Skin epidermis (tissue), 12 donors: ENCODE measurements at regions not wholly inside any gene's neighbourhood (a gene's known extent, or its start where the extent isn't known, plus 50 kb on each side); places are given as distances from the start of the nearest gene placed in this dataset.
"Not testable (repeated sequence)": the region's sequence is repeated elsewhere in the genome, so short reads cannot be mapped to it uniquely, and the experiment has no call there.

Experiments used
- H3K27ac ChIP-seq, 21 experiments: fragments of 200-600 bp; sonication (generic) in 11 of 21; one replicate each; pipeline ENCODE4 v1.5.0; 2020; ENCODE audit warnings: mild to moderate bottlenecking in 3 of 21, inconsistent platforms in 2 of 21, moderate library complexity in 2 of 21
- H3K4me3 ChIP-seq, 7 experiments: fragments of 200-600 bp; sonication (generic) in 2 of 7; one replicate each; pipeline ENCODE4 v1.5.0; 2020; ENCODE audit warnings: inconsistent platforms in 2 of 7, mild to moderate bottlenecking in 2 of 7, moderate library complexity in 1 of 7

DNA sequence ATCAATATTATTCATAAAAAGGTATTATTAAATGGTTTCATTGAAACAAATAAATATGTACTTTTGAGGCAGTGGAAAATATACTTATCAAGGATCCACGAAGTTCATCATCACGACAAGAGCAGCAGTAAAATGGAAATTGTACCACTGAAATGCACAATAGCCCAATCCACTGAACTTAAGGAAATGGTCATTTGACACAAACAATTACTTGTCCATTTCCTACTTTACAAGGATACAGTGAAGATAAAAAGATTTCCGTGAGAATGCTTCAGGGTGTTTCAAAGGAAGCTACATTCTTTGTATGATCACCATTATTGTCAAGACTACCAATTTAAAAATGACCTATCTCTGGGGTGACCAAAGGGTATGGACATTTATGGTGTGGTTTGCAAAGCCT lies 210.3 kb downstream of the SYK start:
- Histone ChIP-seq H3K27ac (no peak overlapping the region), H3K4me3 (no peak overlapping the region)

DNA sequence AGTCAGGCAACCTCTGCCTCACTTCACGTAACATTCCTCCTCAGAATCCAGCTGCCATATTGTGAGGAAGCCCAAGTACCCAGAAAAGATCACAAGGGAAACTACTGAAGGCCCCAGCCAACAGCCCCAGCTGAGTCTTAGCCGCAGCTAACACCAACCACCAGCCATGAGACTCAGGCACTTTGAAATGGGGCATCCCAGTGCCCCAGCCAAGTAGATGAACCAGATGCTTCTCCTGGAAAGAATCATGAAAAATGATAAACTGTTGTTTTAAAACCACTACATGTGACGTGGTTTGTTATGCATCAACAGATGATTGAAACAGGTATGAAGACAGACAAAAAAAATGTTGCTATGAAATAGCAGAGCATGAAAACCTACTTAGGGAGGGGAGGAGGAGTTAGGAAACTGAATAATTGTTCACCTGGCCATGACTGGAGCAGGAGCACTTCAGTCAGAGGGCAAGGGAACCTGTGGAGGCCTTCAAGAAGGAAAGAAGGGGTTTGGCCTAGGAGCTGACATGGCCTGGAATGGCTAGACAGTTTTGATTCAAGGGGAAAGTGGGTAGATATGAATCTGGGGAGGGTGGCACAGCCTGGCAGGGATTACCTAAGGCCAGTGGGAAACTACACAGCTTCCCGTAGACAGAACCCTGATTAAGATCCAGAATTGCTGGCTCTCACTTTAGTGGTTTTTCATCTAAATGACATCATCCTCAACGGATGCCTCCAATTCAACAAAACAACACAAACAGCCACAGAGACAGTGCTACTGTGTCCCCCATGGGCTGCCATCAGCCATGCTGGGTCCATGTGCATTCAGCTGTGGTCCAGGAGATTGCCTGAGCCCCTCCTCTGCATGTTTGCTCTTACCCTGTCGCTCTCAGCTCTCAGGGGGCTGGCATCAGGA lies 211.6 kb downstream of the SYK start:
- no peak overlapping the region for H3K4me3 ChIP-seq
- no peak overlapping the region for H3K27ac ChIP-seq

DNA sequence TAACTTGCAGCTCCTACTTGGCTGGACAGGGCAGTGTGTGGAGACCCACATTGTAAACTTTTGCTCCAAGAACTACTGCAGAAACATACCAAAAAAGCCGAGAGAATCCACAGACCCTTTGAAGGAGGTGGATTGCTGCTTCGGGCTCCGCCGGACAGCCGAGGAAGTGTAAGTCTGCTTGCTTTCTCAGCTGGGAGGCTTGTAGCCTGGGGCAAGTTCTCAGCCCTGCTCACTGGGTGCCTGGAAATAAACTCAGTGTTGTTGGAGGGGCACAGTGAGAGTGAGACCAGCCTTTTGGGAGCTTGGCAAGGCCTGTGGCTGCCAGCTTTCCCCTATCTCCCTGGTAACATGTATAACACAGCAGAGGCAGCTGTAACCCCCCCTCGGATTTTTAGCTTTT lies 215.6 kb downstream of the SYK start:
- no peak overlapping the region for H3K4me3 ChIP-seq

DNA sequence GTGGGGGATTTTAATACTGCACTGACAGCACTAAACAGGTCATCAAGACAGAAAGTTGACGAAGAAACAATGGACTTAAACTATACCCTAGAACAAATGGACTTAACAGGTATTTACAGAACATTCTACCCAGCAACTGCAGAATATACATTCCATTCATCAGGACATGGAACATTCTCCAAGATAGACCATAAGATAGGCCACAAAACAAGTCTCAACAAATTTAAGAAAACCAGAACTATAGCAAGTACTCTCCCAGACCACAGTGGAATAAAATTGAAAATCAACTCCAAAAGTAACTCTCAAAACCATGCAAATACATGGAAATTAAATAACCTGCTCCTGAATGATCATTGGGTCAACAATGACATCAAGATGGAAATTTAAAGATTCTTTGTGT lies 218.3 kb downstream of the SYK start:
- not testable (repeated sequence) for H3K4me3 ChIP-seq, H3K27ac ChIP-seq

More for the DNA sequence above, 215.6 kb downstream of the SYK start:
- H3K27ac ChIP-seq: no peak overlapping the region

GRCh38 chr9:91021656-91022055 lies 220.0 kb downstream of the SYK start:
- H3K27ac ChIP-seq, H3K4me3 ChIP-seq: not testable (repeated sequence)

GRCh38 chr9:91023741-91024140 lies 222.1 kb downstream of the SYK start:
- H3K27ac ChIP-seq: no peak overlapping the region
- H3K4me3 ChIP-seq: no peak overlapping the region

- no peak overlapping the region for H3K27ac ChIP-seq
- H3K4me3 ChIP-seq: no peak overlapping the region
Measured at GRCh38 chr9:91024841-91025240, 223.2 kb downstream of the SYK start.

DNA sequence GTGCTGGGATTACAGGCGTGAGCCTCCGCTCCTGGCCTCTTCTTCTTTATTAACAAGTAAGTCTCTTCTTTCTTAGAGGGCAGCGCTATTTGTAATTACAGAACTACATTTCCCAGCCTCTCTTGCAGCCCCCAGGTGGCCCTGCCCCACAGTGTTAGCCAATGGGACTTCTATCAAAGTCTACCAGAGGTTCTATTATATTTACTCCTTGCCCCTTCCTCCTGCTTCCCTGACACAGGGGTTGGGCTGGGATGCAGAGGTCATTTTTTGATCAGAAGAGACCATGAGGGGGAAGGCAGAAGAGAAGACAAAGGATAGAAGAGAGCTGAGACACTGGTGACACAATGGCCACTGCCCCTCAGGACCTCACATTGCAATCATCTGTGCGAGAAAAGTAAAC lies 224.2 kb downstream of the SYK start:
- Histone ChIP-seq H3K4me3 (no peak overlapping the region), H3K27ac (no peak overlapping the region)

GRCh38 chr9:91026266-91026665 lies 224.6 kb downstream of the SYK start:
- no peak overlapping the region for H3K4me3 ChIP-seq
- no peak overlapping the region for H3K27ac ChIP-seq

DNA sequence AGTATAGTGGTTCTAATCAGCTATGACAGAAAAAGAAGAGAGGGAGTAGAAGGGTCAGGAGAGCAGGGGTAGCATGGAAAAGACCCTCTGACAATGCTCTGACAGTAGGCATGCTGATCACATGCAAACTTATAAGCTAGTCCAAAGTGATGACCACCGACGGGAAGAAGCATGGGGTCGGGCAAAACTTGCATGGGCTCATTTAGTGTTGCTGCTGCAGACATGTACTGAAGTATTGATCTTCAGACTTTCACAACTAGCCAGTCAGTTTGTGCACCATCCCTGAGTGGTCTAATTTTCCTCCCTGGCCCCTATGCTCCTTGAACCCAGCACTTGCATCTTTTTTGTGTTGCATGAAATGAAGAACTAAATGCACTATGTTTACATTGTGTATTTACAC lies 225.4 kb downstream of the SYK start:
- H3K27ac ChIP-seq: no peak overlapping the region
- H3K4me3 ChIP-seq: no peak overlapping the region

DNA sequence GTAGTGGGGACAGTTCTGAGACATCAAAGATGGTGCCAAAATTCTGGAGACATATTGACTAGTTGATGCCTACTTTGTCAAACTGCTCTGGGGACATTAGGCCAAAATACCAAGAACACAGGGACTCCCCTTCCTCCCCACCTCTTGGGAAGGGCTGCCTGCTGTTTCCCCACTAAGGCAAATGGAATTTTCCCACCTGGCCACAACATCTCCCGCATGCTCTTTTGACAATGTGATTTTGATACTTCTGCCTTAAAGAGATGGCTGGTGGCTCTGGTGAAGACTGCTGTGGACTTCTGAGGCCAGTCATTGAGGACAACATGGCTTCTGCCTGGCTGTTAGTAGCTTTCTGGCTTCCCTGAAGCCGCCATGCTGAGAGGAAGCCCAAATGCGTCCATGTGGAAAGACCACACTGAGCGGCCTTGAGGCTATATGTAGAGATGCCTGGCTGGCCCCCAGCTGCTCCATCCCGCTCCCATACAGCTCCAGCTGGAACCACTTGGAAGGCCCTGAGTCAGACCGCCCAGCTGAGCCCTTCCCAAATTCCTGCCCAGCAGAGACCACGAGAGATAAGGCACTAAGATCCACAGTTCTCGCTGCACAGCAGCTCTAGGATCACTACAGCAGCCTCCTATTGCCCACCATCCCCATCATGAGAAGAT lies 226.7 kb downstream of the SYK start:
- Histone ChIP-seq H3K4me3 (no peak overlapping the region), H3K27ac (no peak overlapping the region)

- no peak overlapping the region for H3K27ac ChIP-seq
- no peak overlapping the region for H3K4me3 ChIP-seq
Measured at GRCh38 chr9:91029650-91030361, 228.2 kb downstream of the SYK start.

- no peak overlapping the region for H3K27ac ChIP-seq
- H3K4me3 ChIP-seq: no peak overlapping the region
Measured at GRCh38 chr9:91032121-91032531, 230.5 kb downstream of the SYK start.

DNA sequence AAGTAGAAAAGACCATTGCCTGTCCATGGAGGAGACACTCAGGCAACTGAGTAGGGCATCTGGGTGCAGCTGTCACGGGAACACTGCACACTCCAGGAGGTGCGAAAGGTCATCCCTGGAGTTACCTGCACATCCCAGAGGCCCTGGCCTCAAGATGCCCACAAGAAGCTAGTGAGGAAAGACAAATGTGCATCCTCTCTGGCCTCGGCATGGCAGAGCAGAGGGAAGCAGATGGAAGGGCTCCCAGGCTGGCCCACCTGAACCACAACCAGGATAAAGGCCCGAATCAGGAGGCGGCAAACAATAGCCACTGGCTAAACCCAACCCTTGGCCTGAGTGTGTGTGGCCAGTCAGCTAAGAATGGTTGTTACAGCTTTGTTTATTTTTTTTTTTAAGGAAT lies 231.7 kb downstream of the SYK start:
- Histone ChIP-seq H3K27ac (no peak overlapping the region), H3K4me3 (no peak overlapping the region)

DNA sequence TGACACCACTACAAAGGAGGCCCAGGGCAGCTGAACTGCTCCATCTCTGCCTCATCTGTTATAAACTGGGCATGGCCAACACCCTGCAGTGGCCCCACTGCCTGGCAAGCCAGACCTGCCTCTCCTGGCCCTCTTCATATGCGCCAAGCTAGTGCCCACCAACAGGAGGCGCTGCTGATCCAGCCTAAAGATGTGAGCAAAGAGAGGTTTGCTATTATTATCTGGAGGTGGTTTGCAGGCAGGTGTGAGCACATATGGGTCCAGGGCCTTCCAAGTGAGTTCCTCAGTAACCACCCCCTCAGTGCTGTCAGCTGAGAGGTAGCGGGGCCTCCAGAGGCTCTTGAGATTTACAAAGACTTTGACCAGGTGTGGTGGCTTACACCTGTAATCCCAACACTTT lies 232.2 kb downstream of the SYK start:
- Histone ChIP-seq H3K4me3 (no peak overlapping the region), H3K27ac (no peak overlapping the region)

DNA sequence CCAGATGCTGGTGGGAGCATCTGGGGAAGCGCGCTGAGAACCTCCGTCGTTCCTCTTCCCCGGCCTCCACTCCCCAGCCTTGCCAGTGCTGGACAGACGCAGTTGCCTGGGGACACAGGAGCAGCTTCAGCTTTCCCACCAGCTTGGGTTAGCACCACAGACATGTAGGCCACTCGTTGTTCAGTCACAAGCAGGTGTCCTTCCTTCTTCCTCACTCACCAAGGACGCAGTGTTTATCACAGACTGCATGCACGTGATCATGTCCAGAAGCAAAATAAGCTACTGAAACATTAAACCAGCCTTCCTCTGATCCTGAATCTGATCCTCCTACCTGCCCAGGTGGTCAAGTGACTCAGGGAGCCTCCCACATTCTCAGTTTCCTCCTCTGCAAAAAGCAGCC lies 232.9 kb downstream of the SYK start:
- no peak overlapping the region for H3K27ac ChIP-seq
- no peak overlapping the region for H3K4me3 ChIP-seq

- Histone ChIP-seq H3K4me3 (no peak overlapping the region), H3K27ac (no peak overlapping the region)
Measured at GRCh38 chr9:91034976-91035824, 233.6 kb downstream of the SYK start.

DNA sequence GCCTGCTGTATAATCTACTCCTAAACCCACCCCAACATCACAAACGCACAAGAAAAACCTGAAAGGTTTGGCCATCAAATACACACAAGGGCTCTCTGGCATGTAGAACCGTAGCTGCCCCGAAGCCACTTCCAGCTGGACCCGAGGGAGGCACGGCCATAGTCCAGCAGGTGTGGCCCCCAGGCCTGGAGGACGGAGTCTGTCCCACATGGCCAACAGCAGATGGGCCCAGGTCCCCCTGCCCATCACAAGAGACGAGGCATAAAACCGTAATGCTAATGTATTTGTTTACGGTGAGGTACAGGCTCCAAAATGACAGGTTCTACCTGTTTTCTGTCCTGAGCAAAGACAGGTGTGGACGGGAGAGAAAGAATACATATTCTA lies 234.2 kb downstream of the SYK start:
- no peak overlapping the region for H3K4me3 ChIP-seq
- H3K27ac ChIP-seq: peak overlapping the region in 2 of 21 experiments; percentile 2 to 8

DNA sequence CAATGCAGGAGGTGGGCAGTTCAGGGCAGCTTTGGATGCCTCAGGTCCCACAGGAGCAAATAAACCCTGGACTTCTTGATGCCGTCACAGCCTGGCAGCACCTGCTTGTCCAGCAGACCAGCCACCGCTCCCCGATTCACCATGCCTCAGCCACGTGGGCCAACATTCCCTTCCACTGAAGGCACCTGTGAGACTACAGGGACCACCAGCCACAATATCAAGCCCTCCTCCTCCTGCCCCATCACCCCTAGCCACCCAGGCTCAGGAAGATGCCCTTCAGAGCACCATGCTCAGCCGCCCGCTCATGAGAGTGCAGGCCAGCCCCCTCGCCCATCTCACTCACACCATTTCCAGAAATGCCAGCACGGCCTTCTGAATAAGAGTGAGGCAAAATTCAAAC lies 234.7 kb downstream of the SYK start:
- peak overlapping the region in 4 of 21 experiments; percentile 2 to 8 (median 4) for H3K27ac ChIP-seq
- H3K4me3 ChIP-seq: no peak overlapping the region
